ENCODE measurements at regions not wholly inside any gene's neighbourhood (a gene's known extent, or its start where the extent isn't known, plus 50 kb on each side); places are given as distances from the start of the nearest gene placed in this dataset.

GRCh38 chr2:47234456-47234855 is 58.1 kb upstream of the CALM2 start:
- no peak for DNase-seq

- no peak for DNase-seq
Measured at GRCh38 chr2:47232738-47233415, 56.6 kb upstream of the CALM2 start.

- DNase-seq = no peak
Measured at GRCh38 chr2:47230418-47230817, 54.1 kb upstream of the CALM2 start.

GRCh38 chr2:47227532-47228279 is 51.4 kb upstream of the CALM2 start:
- DNase-seq = no peak

- no peak for DNase-seq
Measured at GRCh38 chr2:47226923-47227220, 50.6 kb upstream of the CALM2 start.

- DNase-seq = no peak
Measured at GRCh38 chr2:47226132-47226922, 50.0 kb upstream of the CALM2 start.
